GM18870 (cell line): ENCODE measurements at regions not wholly inside any gene's neighbourhood (a gene's known extent, or its start where the extent isn't known, plus 50 kb on each side); places are given as distances from the start of the nearest gene placed in this dataset.
A peak's percentile ranks its signal among the peaks of the same experiment; 100 is the strongest.

ENCODE experiments used
- ATAC-seq: cut with Tn5 transposase; IDR thresholded peaks from one replicate; pipeline ENCODE4 v1.9.1; 2021; ENCODE audit warnings: moderate library complexity; ENCODE audit not compliant: unreplicated experiment

- ATAC-seq = peak; percentile 87
These were observed 157.6 kb downstream of the HERPUD2 start for GRCh38 chr7:35537067-35538023.

- no peak for ATAC-seq
These were observed 158.5 kb downstream of the HERPUD2 start for GRCh38 chr7:35536396-35536826.

GRCh38 chr7:35533902-35534301 lies 161.0 kb downstream of the HERPUD2 start:
- ATAC-seq = no peak

GRCh38 chr7:35530124-35531109 lies 164.5 kb downstream of the HERPUD2 start:
- no peak for ATAC-seq

- ATAC-seq = no peak
These were observed 165.2 kb downstream of the HERPUD2 start for GRCh38 chr7:35529713-35530112.

- no peak for ATAC-seq
These were observed 166.5 kb downstream of the HERPUD2 start for GRCh38 chr7:35528381-35528977.

- ATAC-seq = no peak
These were observed 168.3 kb downstream of the HERPUD2 start for GRCh38 chr7:35526645-35527044.

GRCh38 chr7:35524112-35524804 lies 170.7 kb downstream of the HERPUD2 start:
- ATAC-seq = no peak

GRCh38 chr7:35523292-35523691 lies 171.6 kb downstream of the HERPUD2 start:
- no peak for ATAC-seq

- ATAC-seq = no peak
These were observed 172.2 kb downstream of the HERPUD2 start for GRCh38 chr7:35522697-35523096.

GRCh38 chr7:35521941-35522340 lies 173.0 kb downstream of the HERPUD2 start:
- no peak for ATAC-seq

GRCh38 chr7:35520810-35521625 lies 173.9 kb downstream of the HERPUD2 start:
- ATAC-seq = no peak

GRCh38 chr7:35519971-35520809 lies 174.7 kb downstream of the HERPUD2 start:
- ATAC-seq = no peak

GRCh38 chr7:35518767-35519166 lies 176.2 kb downstream of the HERPUD2 start:
- no peak for ATAC-seq

- no peak for ATAC-seq
These were observed 178.4 kb downstream of the HERPUD2 start for GRCh38 chr7:35516498-35516897.

- no peak for ATAC-seq
These were observed 181.1 kb downstream of the HERPUD2 start for GRCh38 chr7:35513828-35514227.

- ATAC-seq = no peak
These were observed 181.7 kb downstream of the HERPUD2 start for GRCh38 chr7:35513195-35513594.

- no peak for ATAC-seq
These were observed 182.2 kb downstream of the HERPUD2 start for GRCh38 chr7:35512716-35513115.
